DOHH2 (cell line): ENCODE measurements at regions not wholly inside any gene's neighbourhood (a gene's known extent, or its start where the extent isn't known, plus 50 kb on each side); places are given as distances from the start of the nearest gene placed in this dataset.

ENCODE experiments used
- H3F3A ChIP-seq: fragments of 200-600 bp; sonication (generic), shearing (Covaris generic); 2 replicates; pipeline ENCODE4 v1.6.0; 2016; ENCODE audit warnings: antibody characterized with exemption, mild to moderate bottlenecking; ENCODE audit not compliant: control insufficient read depth, insufficient read depth
- H3K27ac ChIP-seq: fragments of 200-600 bp; sonication (generic); 2 replicates; pipeline ENCODE4 v1.5.1; 2014; ENCODE audit warnings: low read depth, mild to moderate bottlenecking, low read length, moderate library complexity
- H3K27me3 ChIP-seq: fragments of 200-600 bp; sonication (generic); 2 replicates; pipeline ENCODE4 v1.6.1; 2014; ENCODE audit warnings: mild to moderate bottlenecking, low read length, mixed read lengths; ENCODE audit not compliant: control insufficient read depth
- H3K36me3 ChIP-seq: fragments of 200-600 bp; sonication (generic); 2 replicates; pipeline ENCODE4 v1.6.1; 2014; ENCODE audit warnings: mild to moderate bottlenecking, low read length, moderate library complexity, mixed read lengths; ENCODE audit not compliant: control insufficient read depth
- H3K4me1 ChIP-seq: fragments of 200-600 bp; sonication (generic); 2 replicates; pipeline ENCODE4 v1.6.1; 2014; ENCODE audit warnings: mild to moderate bottlenecking, low read length, mixed read lengths; ENCODE audit not compliant: control insufficient read depth
- H3K4me2 ChIP-seq: fragments of 200-600 bp; sonication (generic); 2 replicates; pipeline ENCODE4 v1.6.0; 2014; ENCODE audit warnings: mild to moderate bottlenecking, low read length, moderate library complexity
- H3K4me3 ChIP-seq: fragments of 200-600 bp; sonication (generic); 2 replicates; pipeline ENCODE4 v1.5.1; 2014; ENCODE audit warnings: mild to moderate bottlenecking, low read length, mixed read lengths
- H3K79me2 ChIP-seq: fragments of 200-600 bp; sonication (generic); 2 replicates; pipeline ENCODE4 v1.6.1; 2014; ENCODE audit warnings: mild to moderate bottlenecking, low read length, mixed read lengths; ENCODE audit not compliant: control insufficient read depth
- H3K9me2 ChIP-seq: fragments of 200-600 bp; sonication (generic); replicated peaks from 2 replicates; pipeline ENCODE4 v1.6.1; 2014; ENCODE audit warnings: mild to moderate bottlenecking, low read length, mixed read lengths; ENCODE audit not compliant: control insufficient read depth
- H3K9me3 ChIP-seq: fragments of 200-600 bp; sonication (generic); 2 replicates; pipeline ENCODE4 v1.6.1; 2014; ENCODE audit warnings: antibody characterized with exemption, low read length, mixed read lengths; ENCODE audit not compliant: control insufficient read depth, insufficient read depth
- H4K20me1 ChIP-seq: fragments of 200-600 bp; sonication (generic); 2 replicates; pipeline ENCODE4 v1.6.0; 2014; ENCODE audit warnings: low read depth, mild to moderate bottlenecking, antibody characterized with exemption, low read length, moderate library complexity; ENCODE audit not compliant: control insufficient read depth, insufficient read depth
- EZH2phosphoT487 ChIP-seq: fragments of 200-600 bp; sonication (generic); IDR thresholded peaks from 2 replicates; pipeline ENCODE4 v1.6.1; 2017; ENCODE audit warnings: borderline replicate concordance, mild to moderate bottlenecking, antibody characterized with exemption, low read length, moderate library complexity, mixed read lengths
- TF ChIP-seq, protein P1 (sequence below): fragments of 200-600 bp; sonication (generic); IDR thresholded peaks from one replicate; pipeline ENCODE4 v1.5.1; 2014; ENCODE audit warnings: antibody characterized with exemption, mild to moderate bottlenecking, low read depth, low read length; ENCODE audit not compliant: poor library complexity, severe bottlenecking

DNA sequence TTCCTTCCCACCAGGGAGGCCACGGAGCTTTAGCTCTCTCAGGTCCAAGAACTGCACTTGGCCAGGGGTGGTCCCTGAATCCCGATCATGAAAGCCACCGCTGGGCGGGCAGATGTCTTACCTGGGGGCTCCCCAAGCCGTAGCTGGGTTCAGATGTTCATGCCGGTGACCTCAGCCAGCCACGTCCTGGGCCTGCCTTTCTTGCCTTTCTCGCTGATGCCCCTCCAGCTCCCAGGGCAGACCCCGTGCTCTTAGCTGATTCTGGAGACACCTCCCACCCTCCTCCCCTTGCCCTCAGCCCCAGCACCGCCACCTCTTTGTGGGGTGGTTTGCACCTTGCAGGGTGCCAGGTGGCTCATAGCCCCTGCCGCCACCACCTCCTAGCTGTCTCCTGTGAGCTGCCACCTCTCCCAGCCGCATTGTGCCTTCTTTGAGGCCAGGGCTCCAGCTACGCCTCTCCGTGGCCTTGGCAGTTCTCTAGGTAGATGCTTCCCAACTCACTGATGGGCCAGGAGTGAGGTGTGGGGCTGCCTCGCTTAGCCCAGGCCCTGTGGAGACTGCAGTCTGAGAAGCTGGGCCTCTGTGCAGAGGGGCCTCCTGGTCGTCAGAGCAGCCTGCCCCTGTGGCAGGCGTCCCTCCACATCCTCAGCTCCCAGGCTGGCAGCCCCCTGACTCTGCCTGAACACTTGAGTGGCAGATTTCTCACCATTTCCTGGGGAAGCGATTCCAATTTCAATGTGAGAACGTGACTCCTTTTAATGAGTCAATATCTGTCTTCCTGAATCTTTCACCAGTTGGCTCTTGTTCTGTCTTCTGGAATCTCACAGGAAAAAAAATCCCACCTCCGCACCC, 97.6 kb upstream of the B3GAT1 start:
- Histone ChIP-seq H3K4me2 (no peak overlapping the region), H3K9me3 (no peaks in the 10 kb centered on the region), H3K9me2 (no peaks in the 10 kb centered on the region), H3K27me3 (no peaks in the 10 kb centered on the region), H3K36me3 (no peaks in the 10 kb centered on the region), H3K4me3 (no peak overlapping the region), H3F3A (no peaks in the 10 kb centered on the region), H3K4me1 (no peaks in the 10 kb centered on the region), H3K79me2 (no peaks in the 10 kb centered on the region), H4K20me1 (no peaks in the 10 kb centered on the region), H3K27ac (no peak overlapping the region)
- TF ChIP-seq, protein P1, sequence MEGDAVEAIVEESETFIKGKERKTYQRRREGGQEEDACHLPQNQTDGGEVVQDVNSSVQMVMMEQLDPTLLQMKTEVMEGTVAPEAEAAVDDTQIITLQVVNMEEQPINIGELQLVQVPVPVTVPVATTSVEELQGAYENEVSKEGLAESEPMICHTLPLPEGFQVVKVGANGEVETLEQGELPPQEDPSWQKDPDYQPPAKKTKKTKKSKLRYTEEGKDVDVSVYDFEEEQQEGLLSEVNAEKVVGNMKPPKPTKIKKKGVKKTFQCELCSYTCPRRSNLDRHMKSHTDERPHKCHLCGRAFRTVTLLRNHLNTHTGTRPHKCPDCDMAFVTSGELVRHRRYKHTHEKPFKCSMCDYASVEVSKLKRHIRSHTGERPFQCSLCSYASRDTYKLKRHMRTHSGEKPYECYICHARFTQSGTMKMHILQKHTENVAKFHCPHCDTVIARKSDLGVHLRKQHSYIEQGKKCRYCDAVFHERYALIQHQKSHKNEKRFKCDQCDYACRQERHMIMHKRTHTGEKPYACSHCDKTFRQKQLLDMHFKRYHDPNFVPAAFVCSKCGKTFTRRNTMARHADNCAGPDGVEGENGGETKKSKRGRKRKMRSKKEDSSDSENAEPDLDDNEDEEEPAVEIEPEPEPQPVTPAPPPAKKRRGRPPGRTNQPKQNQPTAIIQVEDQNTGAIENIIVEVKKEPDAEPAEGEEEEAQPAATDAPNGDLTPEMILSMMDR, result no peak
- TF ChIP-seq EZH2phosphoT487, result no peak

DNA sequence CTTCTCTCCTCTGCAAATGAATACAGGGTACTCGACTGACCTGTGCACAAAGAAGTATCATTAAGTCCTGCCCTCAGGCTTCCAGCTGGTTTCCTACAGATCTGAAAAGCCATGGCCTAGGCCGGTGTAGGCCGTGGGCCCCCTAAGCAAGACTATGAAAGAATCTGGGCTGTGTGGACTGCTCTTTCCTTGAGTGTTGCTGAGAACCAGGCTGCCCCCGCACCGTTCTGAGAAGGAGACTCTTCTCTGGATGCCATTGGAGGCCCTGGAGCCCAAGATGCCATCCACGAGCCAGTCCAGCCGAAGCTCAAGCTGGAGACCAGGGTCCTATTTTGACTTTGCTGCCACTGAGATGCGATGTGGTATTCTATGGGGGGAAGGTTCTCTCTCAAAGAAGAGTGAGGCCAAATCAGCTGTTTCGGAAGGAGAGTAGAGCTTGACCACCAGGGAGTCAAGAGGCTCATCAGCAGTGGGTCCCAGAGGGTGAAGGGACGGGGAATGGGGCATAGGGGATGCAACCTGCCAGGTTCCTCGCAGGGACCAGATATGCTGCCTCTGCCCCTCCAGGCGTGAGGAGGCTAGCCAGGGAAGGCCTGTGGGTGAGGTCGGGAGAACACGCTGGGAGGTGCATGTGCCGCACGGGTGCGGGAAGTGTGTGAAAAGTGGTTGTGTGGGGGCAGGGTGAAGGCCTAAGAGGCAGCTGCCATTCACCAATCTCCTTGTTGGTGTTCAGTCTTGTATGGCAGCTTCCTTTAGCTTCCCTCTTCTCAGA, 96.4 kb upstream of the B3GAT1 start:
- Histone ChIP-seq H3K79me2 (no peaks in the 10 kb centered on the region), H4K20me1 (no peaks in the 10 kb centered on the region), H3K9me3 (no peaks in the 10 kb centered on the region), H3K9me2 (no peaks in the 10 kb centered on the region), H3F3A (no peaks in the 10 kb centered on the region), H3K4me3 (no peak overlapping the region), H3K36me3 (no peaks in the 10 kb centered on the region), H3K4me1 (no peaks in the 10 kb centered on the region), H3K27me3 (no peaks in the 10 kb centered on the region), H3K4me2 (no peak overlapping the region), H3K27ac (no peak overlapping the region)
- TF ChIP-seq, protein P1, result no peak
- TF ChIP-seq EZH2phosphoT487, result no peak

DNA sequence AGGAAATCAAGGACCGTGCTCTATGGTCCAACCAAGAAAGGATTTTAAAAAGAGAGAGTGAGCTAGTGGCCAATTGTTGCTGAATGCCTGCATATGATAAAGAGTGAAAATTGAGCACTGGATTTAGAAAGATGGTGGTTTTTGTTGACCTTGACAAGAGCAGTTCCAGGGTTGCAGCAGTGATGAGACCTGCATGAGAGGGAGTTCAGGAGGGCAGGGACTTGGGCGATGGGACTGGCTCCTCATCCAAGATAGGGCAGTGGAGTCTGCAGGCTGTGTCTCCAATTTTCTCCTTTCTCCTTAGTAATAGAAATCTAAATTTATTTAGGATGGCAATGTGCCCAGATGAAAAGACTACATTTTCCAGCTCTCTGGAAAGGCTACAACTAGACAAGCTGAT, 94.0 kb upstream of the B3GAT1 start:
- no peak overlapping the region for H3K27ac ChIP-seq
- no peaks in the 10 kb centered on the region for H3K79me2 ChIP-seq
- no peak overlapping the region for H3K4me2 ChIP-seq
- H3K36me3 ChIP-seq, result no peaks in the 10 kb centered on the region
- no peaks in the 10 kb centered on the region for H3K9me2 ChIP-seq
- H4K20me1 ChIP-seq, result no peaks in the 10 kb centered on the region
- H3K9me3 ChIP-seq, result no peaks in the 10 kb centered on the region
- H3K4me3 ChIP-seq, result no peak overlapping the region
- H3K4me1 ChIP-seq, result no peaks in the 10 kb centered on the region
- no peaks in the 10 kb centered on the region for H3K27me3 ChIP-seq
- no peak for TF ChIP-seq EZH2phosphoT487
- TF ChIP-seq, protein P1, result no peak
- H3F3A ChIP-seq, result no peaks in the 10 kb centered on the region
